ENCODE measurements at regions not wholly inside any gene's neighbourhood (a gene's known extent, or its start where the extent isn't known, plus 50 kb on each side); places are given as distances from the start of the nearest gene placed in this dataset.

- no peak for TF ChIP-seq CTCF (IDR thresholded peaks at IDR 0.05; ENCODE audit: extremely low read depth in 1 of 2, insufficient read depth in 1 of 2, low read depth in 1 of 2, low read length in 2 of 2)
- no peak for TF ChIP-seq POLR2A (IDR thresholded peaks at IDR 0.05; ENCODE audit: low read depth, low read length)
- no peak for TF ChIP-seq EZH2 (IDR thresholded peaks at IDR 0.05; ENCODE audit: borderline replicate concordance, low read depth, low read length, severe bottlenecking)
- no peak for TF ChIP-seq MAX (IDR thresholded peaks at IDR 0.05; ENCODE audit: insufficient read depth, insufficient read length)
- TF ChIP-seq POLR2AphosphoS5 (IDR thresholded peaks at IDR 0.05; ENCODE audit: insufficient read depth, low read depth, low read length) = no peak
- no peak for TF ChIP-seq GATA2 (IDR thresholded peaks at IDR 0.05; ENCODE audit: insufficient read depth, insufficient read length, low read depth, low read length)
- no peak for TF ChIP-seq JUN (IDR thresholded peaks at IDR 0.05; ENCODE audit: borderline replicate concordance, insufficient read depth, insufficient read length, low read depth)
- no peak for TF ChIP-seq MYC (IDR thresholded peaks at IDR 0.05; ENCODE audit: low read depth, low read length)
Observed at GRCh38 chr6:169896826-169897456, 145.5 kb downstream of the ERMARD start.
